Right lung (tissue), 2 donors: ENCODE measurements at regions not wholly inside any gene's neighbourhood (a gene's known extent, or its start where the extent isn't known, plus 50 kb on each side); places are given as distances from the start of the nearest gene placed in this dataset.
"Not testable (repeated sequence)": the region's sequence is repeated elsewhere in the genome, so short reads cannot be mapped to it uniquely, and the experiment has no call there.

ENCODE experiments used
- DNase-seq, 2 donors: peaks; one replicate each; pipeline ENCODE4 v3.0.0-alpha.2; 2013

GRCh38 chr5:23451156-23451555, 56.3 kb upstream of the PRDM9 start:
- no peak for DNase-seq

GRCh38 chr5:23450187-23450586, 57.2 kb upstream of the PRDM9 start:
- no peak for DNase-seq

- no peak for DNase-seq
Observed at GRCh38 chr5:23448627-23449026, 58.8 kb upstream of the PRDM9 start.

GRCh38 chr5:23446424-23446823, 61.0 kb upstream of the PRDM9 start:
- DNase-seq: peak; percentile 74 to 78

GRCh38 chr5:23445573-23445972, 61.8 kb upstream of the PRDM9 start:
- no peak for DNase-seq

- DNase-seq: no peak
Observed at GRCh38 chr5:23440703-23441102, 66.7 kb upstream of the PRDM9 start.

GRCh38 chr5:23437011-23437410, 70.4 kb upstream of the PRDM9 start:
- no peak for DNase-seq

- no peak for DNase-seq
Observed at GRCh38 chr5:23433534-23434315, 73.7 kb upstream of the PRDM9 start.

GRCh38 chr5:23428705-23429104, 78.7 kb upstream of the PRDM9 start:
- no peak for DNase-seq

- not testable (repeated sequence) for DNase-seq
Observed at GRCh38 chr5:23420214-23420613, 87.2 kb upstream of the PRDM9 start.

- DNase-seq: no peak
Observed at GRCh38 chr5:23419115-23419514, 88.3 kb upstream of the PRDM9 start.

GRCh38 chr5:23412515-23412914, 94.9 kb upstream of the PRDM9 start:
- DNase-seq: no peak

- peak; percentile 8 to 11 for DNase-seq
Observed at GRCh38 chr5:23411994-23412393, 95.4 kb upstream of the PRDM9 start.

GRCh38 chr5:23411200-23411599, 96.2 kb upstream of the PRDM9 start:
- no peak for DNase-seq

GRCh38 chr5:23410775-23411174, 96.6 kb upstream of the PRDM9 start:
- DNase-seq: not testable (repeated sequence)

- no peak for DNase-seq
Observed at GRCh38 chr5:23405316-23406068, 101.9 kb upstream of the PRDM9 start.

GRCh38 chr5:23402585-23402984, 104.8 kb upstream of the PRDM9 start:
- DNase-seq: no peak

GRCh38 chr5:23400951-23401350, 106.5 kb upstream of the PRDM9 start:
- DNase-seq: no peak

GRCh38 chr5:23396346-23396745, 111.1 kb upstream of the PRDM9 start:
- DNase-seq: no peak

GRCh38 chr5:23389291-23390101, 117.9 kb upstream of the PRDM9 start:
- DNase-seq: peak; percentile 78 to 81

GRCh38 chr5:23385036-23385435, 122.4 kb upstream of the PRDM9 start:
- no peak for DNase-seq

- DNase-seq: no peak
Observed at GRCh38 chr5:23372177-23372576, 135.2 kb upstream of the PRDM9 start.
